Transverse colon (tissue), 4 donors: ENCODE measurements at regions not wholly inside any gene's neighbourhood (a gene's known extent, or its start where the extent isn't known, plus 50 kb on each side); places are given as distances from the start of the nearest gene placed in this dataset.

Experiments used
- DNase-seq: peaks from one replicate; pipeline ENCODE4 v3.0.0-alpha.2; 2019
- H3K27ac ChIP-seq, 4 donors: fragments of 200-600 bp; sonication (generic); 2 replicates each; pipeline ENCODE4 v1.5.1; 2016 to 2018; ENCODE audit warnings: inconsistent platforms in 4 of 4
- H3K27me3 ChIP-seq: fragments of 200-600 bp; sonication (generic); 2 replicates; pipeline ENCODE4 v1.5.1; 2017; ENCODE audit warnings: inconsistent platforms
- H3K36me3 ChIP-seq, 4 donors: fragments of 200-600 bp; sonication (generic); 2 replicates each; pipeline ENCODE4 v1.5.1; 2017 to 2019; ENCODE audit warnings: inconsistent platforms in 4 of 4
- H3K4me1 ChIP-seq, 4 donors: fragments of 200-600 bp; sonication (generic); 2 replicates each; pipeline ENCODE4 v1.5.1; 2017 to 2020; ENCODE audit warnings: inconsistent platforms in 4 of 4
- H3K4me3 ChIP-seq, 4 donors: fragments of 200-600 bp; sonication (generic); 1 replicate in 1 of 4; 2 replicates in 3 of 4; pipeline versions ENCODE4 v1.5.1 to v1.6.1; 2017 to 2019; ENCODE audit warnings: inconsistent platforms in 4 of 4
- H3K9me3 ChIP-seq, 2 donors: fragments of 200-600 bp; sonication (generic); 2 replicates each; pipeline ENCODE4 v1.5.1; 2017 to 2019; ENCODE audit warnings: inconsistent platforms in 2 of 2
- CTCF ChIP-seq, 5 experiments: fragments of 200-600 bp in 3 of 5; fragments of 450-650 bp in 2 of 5; sonication (generic) in 3 of 5; IDR thresholded peaks; 1 replicate in 2 of 5; 2 replicates in 3 of 5; pipeline ENCODE4 v1.5.1; 2016 to 2017; ENCODE audit warnings: antibody characterized with exemption in 5 of 5, inconsistent platforms in 3 of 5, mild to moderate bottlenecking in 2 of 5, moderate library complexity in 1 of 5
- EP300 ChIP-seq: sonication (generic); formaldehyde crosslinking; IDR thresholded peaks from one replicate; pipeline ENCODE4 v1.6.1; 2017; ENCODE audit warnings: antibody characterized with exemption, low read depth
- POLR2A ChIP-seq: fragments of 450-650 bp; IDR thresholded peaks from one replicate; pipeline ENCODE4 v1.6.1; 2016; ENCODE audit warnings: antibody characterized with exemption, mild to moderate bottlenecking, moderate library complexity
- POLR2AphosphoS5 ChIP-seq, 3 donors: sonication (generic); formaldehyde crosslinking; IDR thresholded peaks; one replicate each; pipeline ENCODE4 v1.6.1; 2016; ENCODE audit warnings: antibody characterized with exemption in 3 of 3
- WGBS, 2 donors: methylation state at CpG; one replicate each; pipeline ENCODE4 v1.1.5; 2018; ENCODE audit warnings: low coverage in 1 of 2; 5-methylcytosine and 5-hydroxymethylcytosine counted together
- in situ Hi-C, 4 donors: fragments of 200-750 bp; cut with MboI; loops; one replicate each; pipeline versions ENCODE4 v1.15.0 to v1.15.1; 2017; ENCODE audit warnings: low sequenced_read_pairs in 3 of 4, low pct_ligation_motif_present in 1 of 4, low pct_unique_long_range_greater_than_20kb in 1 of 4
- intact Hi-C: fragments of 100-400 bp; cut with DNase I; formaldehyde crosslinking; loops from one replicate; pipeline ENCODE4 v1.15.1; 2023; ENCODE audit warnings: low total_unique reads

- intact Hi-C loops (no loop called here), in situ Hi-C loops (no loop called here)
- Histone ChIP-seq H3K27ac (no peak overlapping the region), H3K36me3 (no peaks in the 10 kb centered on the region), H3K27me3 (no peaks in the 10 kb centered on the region), H3K4me1 (no peaks in the 10 kb centered on the region), H3K4me3 (no peak overlapping the region), H3K9me3 (no peaks in the 10 kb centered on the region)
- no peak for TF ChIP-seq POLR2A
- no peak for TF ChIP-seq EP300
- no peak for TF ChIP-seq CTCF (IDR thresholded peaks at IDR 0.05)
- TF ChIP-seq POLR2AphosphoS5 (IDR thresholded peaks at IDR 0.05) = no peak
- no peak for DNase-seq
These were observed 134.2 kb upstream of the PWP1 start for GRCh38 chr12:107551434-107551833.

GRCh38 chr12:107552263-107552662, 133.3 kb upstream of the PWP1 start:
- Histone ChIP-seq H3K4me1 (no peaks in the 10 kb centered on the region), H3K27me3 (no peaks in the 10 kb centered on the region), H3K9me3 (no peaks in the 10 kb centered on the region), H3K27ac (no peak overlapping the region), H3K4me3 (no peak overlapping the region), H3K36me3 (no peaks in the 10 kb centered on the region)
- no peak for TF ChIP-seq CTCF (IDR thresholded peaks at IDR 0.05)
- no peak for TF ChIP-seq POLR2AphosphoS5 (IDR thresholded peaks at IDR 0.05)
- no peak for TF ChIP-seq EP300
- TF ChIP-seq POLR2A = no peak
- intact Hi-C loops = no loop called here
- in situ Hi-C loops = no loop called here
- DNase-seq = no peak
- WGBS, 2 donors = 90 to 92% methylated on average over 4 of the region's 4 CpGs

- Histone ChIP-seq H3K27me3 (no peaks in the 10 kb centered on the region), H3K36me3 (no peaks in the 10 kb centered on the region), H3K4me1 (no peaks in the 10 kb centered on the region), H3K9me3 (no peaks in the 10 kb centered on the region), H3K4me3 (no peak overlapping the region), H3K27ac (no peak overlapping the region)
- TF ChIP-seq POLR2A (no peak), POLR2AphosphoS5 (IDR thresholded peaks at IDR 0.05) (no peak), CTCF (IDR thresholded peaks at IDR 0.05) (no peak), EP300 (no peak)
- intact Hi-C loops (no loop called here), in situ Hi-C loops (no loop called here)
- DNase-seq = no peak
- 81 to 100% methylated on average over 2 to 4 of the region's 4 CpGs for WGBS, 2 donors
These were observed 132.3 kb upstream of the PWP1 start for GRCh38 chr12:107553211-107553765.

GRCh38 chr12:107554941-107555340, 130.7 kb upstream of the PWP1 start:
- no peak overlapping the region for H3K27ac ChIP-seq
- in situ Hi-C loops = no loop called here
- WGBS, 2 donors = 61% methylated on average over 4 of the region's 4 CpGs; no CpG with 5 or more reads in 1 of the 2 donors
- TF ChIP-seq EP300 (no peak), POLR2A (no peak), CTCF (IDR thresholded peaks at IDR 0.05) (no peak), POLR2AphosphoS5 (IDR thresholded peaks at IDR 0.05) (no peak)
- intact Hi-C loops = no loop called here
- no peaks in the 10 kb centered on the region for H3K27me3 ChIP-seq
- no peaks in the 10 kb centered on the region for H3K4me1 ChIP-seq
- no peaks in the 10 kb centered on the region for H3K36me3 ChIP-seq
- H3K9me3 ChIP-seq = no peaks in the 10 kb centered on the region
- no peak for DNase-seq
- H3K4me3 ChIP-seq = no peak overlapping the region
